ENCODE measurements at regions not wholly inside any gene's neighbourhood (a gene's known extent, or its start where the extent isn't known, plus 50 kb on each side); places are given as distances from the start of the nearest gene placed in this dataset.

GRCh38 chr5:20559845-20560244, 571.8 kb upstream of the CDH18 start:
- no peak overlapping the region for H3K27ac ChIP-seq
- H3K36me3 ChIP-seq (ENCODE audit: low read depth, missing control alignments), result no peaks in the 10 kb centered on the region
- no peak for TF ChIP-seq CTCF (IDR thresholded peaks at IDR 0.05)
- no peak for TF ChIP-seq POLR2A (IDR thresholded peaks at IDR 0.05)
- no peak overlapping the region for H3K4me3 ChIP-seq
- no peaks in the 10 kb centered on the region for H3K9me3 ChIP-seq
- no peaks in the 10 kb centered on the region for H3K27me3 ChIP-seq
- intact Hi-C loops (cut with DNase I; ENCODE audit: low total_unique reads), result no loop called here
- DNase-seq, result no peak
- 85 to 92% methylated on average over 3 of the region's 3 CpGs for WGBS, 2 donors
- no peaks in the 10 kb centered on the region for H3K4me1 ChIP-seq

- 87 to 95% methylated on average over 6 of the region's 6 CpGs for WGBS, 2 donors
Measured at GRCh38 chr5:20556115-20556763, 568.2 kb upstream of the CDH18 start.

GRCh38 chr5:20555034-20555433, 567.0 kb upstream of the CDH18 start:
- peak; percentile 20 for DNase-seq
- no peaks in the 10 kb centered on the region for H3K27me3 ChIP-seq
- WGBS, 2 donors, result 55 to 58% methylated on average over 2 of the region's 2 CpGs
- H3K4me3 ChIP-seq, result no peak overlapping the region
- no peaks in the 10 kb centered on the region for H3K4me1 ChIP-seq
- H3K27ac ChIP-seq, result no peak overlapping the region
- no peaks in the 10 kb centered on the region for H3K36me3 ChIP-seq (ENCODE audit: low read depth, missing control alignments)
- no peak for TF ChIP-seq CTCF (IDR thresholded peaks at IDR 0.05)
- TF ChIP-seq POLR2A (IDR thresholded peaks at IDR 0.05), result no peak
- no peaks in the 10 kb centered on the region for H3K9me3 ChIP-seq
- intact Hi-C loops (cut with DNase I; ENCODE audit: low total_unique reads), result no loop called here

More at GRCh38 chr5:20556115-20556763, 568.2 kb upstream of the CDH18 start:
- TF ChIP-seq POLR2A (IDR thresholded peaks at IDR 0.05) (no peak), CTCF (IDR thresholded peaks at IDR 0.05) (no peak)
- intact Hi-C loops (cut with DNase I; ENCODE audit: low total_unique reads), result no loop called here
- no peaks in the 10 kb centered on the region for H3K36me3 ChIP-seq (ENCODE audit: low read depth, missing control alignments)
- no peaks in the 10 kb centered on the region for H3K9me3 ChIP-seq
- no peak overlapping the region for H3K27ac ChIP-seq
- H3K4me1 ChIP-seq, result no peaks in the 10 kb centered on the region
- no peak overlapping the region for H3K4me3 ChIP-seq
- H3K27me3 ChIP-seq, result no peaks in the 10 kb centered on the region
- no peak for DNase-seq

- WGBS, 2 donors, result 72 to 83% methylated on average over 2 of the region's 2 CpGs
- Histone ChIP-seq H3K27me3 (no peaks in the 10 kb centered on the region), H3K4me1 (no peaks in the 10 kb centered on the region), H3K9me3 (no peaks in the 10 kb centered on the region), H3K27ac (no peak overlapping the region), H3K4me3 (no peak overlapping the region), H3K36me3 (ENCODE audit: low read depth, missing control alignments) (no peaks in the 10 kb centered on the region)
- TF ChIP-seq CTCF (IDR thresholded peaks at IDR 0.05), result no peak
- no peak for TF ChIP-seq POLR2A (IDR thresholded peaks at IDR 0.05)
- intact Hi-C loops (cut with DNase I; ENCODE audit: low total_unique reads), result no loop called here
- DNase-seq, result no peak
Measured at GRCh38 chr5:20554001-20554400, 566.0 kb upstream of the CDH18 start.

Data from testis (tissue), 2 donors.